HUES6 (cell line): ENCODE measurements at regions not wholly inside any gene's neighbourhood (a gene's known extent, or its start where the extent isn't known, plus 50 kb on each side); places are given as distances from the start of the nearest gene placed in this dataset.
"Not testable (repeated sequence)": the region's sequence is repeated elsewhere in the genome, so short reads cannot be mapped to it uniquely, and the experiment has no call there.

Experiments used
- H3K27ac ChIP-seq: 2 replicates; pipeline ENCODE4 v1.7.0; 2013; ENCODE audit warnings: low read depth, mild to moderate bottlenecking, low read length, inconsistent platforms
- H3K27me3 ChIP-seq: 2 replicates; pipeline ENCODE4 v1.6.1; 2013; ENCODE audit warnings: low read length; ENCODE audit not compliant: control insufficient read depth, insufficient read depth
- H3K36me3 ChIP-seq: 2 replicates; pipeline ENCODE4 v1.6.1; 2013; ENCODE audit warnings: low read length; ENCODE audit not compliant: control insufficient read depth, insufficient read depth
- H3K4me1 ChIP-seq: 2 replicates; pipeline ENCODE4 v1.6.1; 2013; ENCODE audit warnings: low read length; ENCODE audit not compliant: control insufficient read depth, insufficient read depth
- H3K4me3 ChIP-seq: 2 replicates; pipeline ENCODE4 v1.5.1; 2013; ENCODE audit warnings: low read depth, low read length
- H3K9ac ChIP-seq: one replicate; pipeline ENCODE4 v1.6.1; 2013; ENCODE audit warnings: mild to moderate bottlenecking, low read length
- H3K9me3 ChIP-seq: 2 replicates; pipeline ENCODE4 v1.6.1; 2013; ENCODE audit warnings: low read depth, low read length; ENCODE audit not compliant: control insufficient read depth, insufficient read depth

DNA sequence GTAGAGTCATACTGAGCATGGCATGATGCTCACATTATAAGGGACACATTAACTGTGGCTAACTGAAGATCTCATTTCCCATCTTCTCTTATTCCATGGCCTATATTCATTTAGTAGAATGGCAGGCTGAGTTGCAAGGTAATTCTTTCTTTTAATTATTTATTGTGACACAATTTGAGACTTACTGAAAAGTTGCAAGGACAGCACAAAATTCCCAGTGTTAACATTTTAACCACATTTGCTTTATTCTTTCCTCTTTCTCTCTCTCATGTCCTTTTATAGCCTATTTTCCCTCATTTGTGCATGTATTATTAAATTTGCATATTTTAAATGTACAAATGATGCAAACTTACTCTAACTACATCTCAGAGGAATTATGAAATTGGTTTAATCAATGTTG is 366.1 kb upstream of the RPS23 start:
- H3K36me3 ChIP-seq, result no peaks in the 10 kb centered on the region
- no peak overlapping the region for H3K27ac ChIP-seq

DNA sequence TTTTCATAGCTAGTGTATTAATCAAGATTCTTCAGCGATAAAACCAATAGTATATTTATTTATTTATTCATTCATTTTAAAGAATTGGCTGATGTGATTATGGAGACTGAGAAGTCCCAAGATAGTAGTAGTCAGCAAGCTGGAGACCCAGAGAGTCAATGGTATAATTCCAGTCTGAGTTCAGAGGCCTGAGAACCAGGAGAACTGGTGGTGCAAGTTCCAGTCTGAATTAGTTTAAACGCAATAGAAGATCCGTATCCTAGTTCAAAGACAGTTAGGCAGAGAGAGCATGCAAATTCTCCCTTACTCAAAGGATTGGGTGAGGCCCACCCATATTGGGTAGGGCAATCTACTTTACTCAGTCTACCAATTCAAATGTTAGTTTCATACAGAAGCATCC is 364.2 kb upstream of the RPS23 start:
- no peaks in the 10 kb centered on the region for H3K27me3 ChIP-seq
- H3K36me3 ChIP-seq, result no peaks in the 10 kb centered on the region

More for the DNA sequence above, 366.1 kb upstream of the RPS23 start:
- Histone ChIP-seq H3K4me1 (peaks cover 6% of the 10 kb centered on the region), H3K9me3 (no peaks in the 10 kb centered on the region), H3K27me3 (no peaks in the 10 kb centered on the region), H3K4me3 (no peak overlapping the region), H3K9ac (no peak overlapping the region)

DNA sequence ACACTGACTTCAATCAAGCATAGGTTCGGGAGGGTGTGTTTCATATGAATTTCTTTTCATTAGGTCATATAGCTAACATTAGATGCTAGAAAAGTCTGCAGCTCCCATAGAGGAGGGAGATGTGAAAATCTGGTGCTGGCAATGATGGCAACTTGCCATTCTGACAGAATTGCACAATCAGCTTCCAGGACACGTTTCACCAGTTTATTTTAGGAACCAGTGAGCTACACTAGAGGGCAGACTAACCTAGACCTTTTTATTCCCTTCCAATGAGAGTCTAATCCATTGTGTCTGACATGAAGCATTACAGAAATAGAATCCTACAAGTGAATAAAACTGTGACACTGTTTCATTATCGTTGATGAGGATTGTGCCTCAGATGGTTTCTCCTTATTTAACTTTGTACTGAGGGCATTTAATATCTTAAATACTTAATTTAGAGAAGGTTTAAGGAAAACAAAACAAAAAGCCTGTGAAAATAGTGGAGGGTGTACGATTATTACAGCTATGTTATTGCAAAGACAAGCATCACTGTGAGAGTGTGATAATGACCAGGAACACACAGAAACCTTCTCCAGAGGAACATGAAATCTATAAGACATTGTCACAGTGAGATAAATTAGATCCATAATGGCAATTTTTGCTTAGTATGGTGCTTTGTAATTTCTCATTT is 363.3 kb upstream of the RPS23 start:
- Histone ChIP-seq H3K4me1 (peaks cover 9% of the 10 kb centered on the region), H3K9ac (no peak overlapping the region)

More for the DNA sequence above, 364.2 kb upstream of the RPS23 start:
- H3K9me3 ChIP-seq, result no peaks in the 10 kb centered on the region
- no peak overlapping the region for H3K27ac ChIP-seq
- no peak overlapping the region for H3K9ac ChIP-seq
- H3K4me3 ChIP-seq, result no peak overlapping the region
- peaks cover 9% of the 10 kb centered on the region for H3K4me1 ChIP-seq

DNA sequence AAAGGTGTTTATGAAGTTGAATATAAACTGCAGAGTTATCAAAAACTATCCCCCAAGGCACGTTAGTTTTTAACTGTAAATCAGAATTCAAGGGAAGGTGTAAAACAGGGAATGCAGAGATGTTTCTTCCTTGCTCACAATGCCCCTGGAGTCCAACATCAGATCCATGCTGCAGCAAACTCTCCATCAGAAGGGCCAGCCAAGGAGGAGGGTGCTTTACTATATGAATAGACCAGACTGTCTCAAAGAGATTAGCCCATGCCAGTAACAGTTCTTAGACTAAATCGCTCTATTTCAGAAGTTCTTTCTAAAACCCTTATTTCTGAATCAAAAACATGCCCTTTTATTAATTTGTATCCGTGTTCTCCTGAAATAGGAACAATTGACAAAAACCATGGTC is 362.8 kb upstream of the RPS23 start:
- no peak overlapping the region for H3K4me3 ChIP-seq
- H3K27ac ChIP-seq, result no peak overlapping the region
- H3K4me1 ChIP-seq, result peaks cover 9% of the 10 kb centered on the region
- H3K27me3 ChIP-seq, result no peaks in the 10 kb centered on the region
- H3K36me3 ChIP-seq, result no peaks in the 10 kb centered on the region
- H3K9me3 ChIP-seq, result no peaks in the 10 kb centered on the region
- no peak overlapping the region for H3K9ac ChIP-seq

More for the DNA sequence above, 363.3 kb upstream of the RPS23 start:
- Histone ChIP-seq H3K9me3 (no peaks in the 10 kb centered on the region), H3K4me3 (no peak overlapping the region), H3K27ac (no peak overlapping the region), H3K36me3 (no peaks in the 10 kb centered on the region), H3K27me3 (no peaks in the 10 kb centered on the region)

GRCh38 chr5:82639393-82640144 is 361.4 kb upstream of the RPS23 start:
- H3K9ac ChIP-seq, result no peak overlapping the region
- H3K36me3 ChIP-seq, result no peaks in the 10 kb centered on the region
- no peak overlapping the region for H3K27ac ChIP-seq
- H3K4me1 ChIP-seq, result peaks cover 9% of the 10 kb centered on the region
- H3K9me3 ChIP-seq, result no peaks in the 10 kb centered on the region
- no peaks in the 10 kb centered on the region for H3K27me3 ChIP-seq
- H3K4me3 ChIP-seq, result no peak overlapping the region

DNA sequence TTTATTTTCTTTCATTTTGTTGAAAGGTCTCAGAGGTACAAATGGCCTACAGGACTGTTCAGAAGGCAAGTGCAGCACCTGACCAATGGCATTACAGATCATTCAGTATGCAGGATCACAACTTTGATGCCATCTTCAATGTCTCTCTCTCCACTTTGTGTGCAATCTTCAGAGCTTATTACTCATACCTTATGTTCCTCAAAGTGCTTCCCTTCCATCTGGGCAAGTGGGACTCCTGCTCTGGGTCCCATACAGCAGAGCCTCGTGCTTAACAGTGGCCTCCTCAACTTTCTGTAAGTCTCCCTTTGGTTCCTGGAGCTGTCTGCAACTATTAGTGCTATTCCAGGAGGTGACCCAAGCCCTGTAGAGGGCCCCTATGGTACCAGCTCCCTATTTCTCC is 358.4 kb upstream of the RPS23 start:
- H3K4me3 ChIP-seq, result no peak overlapping the region
- no peaks in the 10 kb centered on the region for H3K36me3 ChIP-seq
- no peak overlapping the region for H3K9ac ChIP-seq
- H3K27me3 ChIP-seq, result no peaks in the 10 kb centered on the region
- H3K9me3 ChIP-seq, result no peaks in the 10 kb centered on the region
- no peak overlapping the region for H3K27ac ChIP-seq
- H3K4me1 ChIP-seq, result peaks cover 9% of the 10 kb centered on the region

DNA sequence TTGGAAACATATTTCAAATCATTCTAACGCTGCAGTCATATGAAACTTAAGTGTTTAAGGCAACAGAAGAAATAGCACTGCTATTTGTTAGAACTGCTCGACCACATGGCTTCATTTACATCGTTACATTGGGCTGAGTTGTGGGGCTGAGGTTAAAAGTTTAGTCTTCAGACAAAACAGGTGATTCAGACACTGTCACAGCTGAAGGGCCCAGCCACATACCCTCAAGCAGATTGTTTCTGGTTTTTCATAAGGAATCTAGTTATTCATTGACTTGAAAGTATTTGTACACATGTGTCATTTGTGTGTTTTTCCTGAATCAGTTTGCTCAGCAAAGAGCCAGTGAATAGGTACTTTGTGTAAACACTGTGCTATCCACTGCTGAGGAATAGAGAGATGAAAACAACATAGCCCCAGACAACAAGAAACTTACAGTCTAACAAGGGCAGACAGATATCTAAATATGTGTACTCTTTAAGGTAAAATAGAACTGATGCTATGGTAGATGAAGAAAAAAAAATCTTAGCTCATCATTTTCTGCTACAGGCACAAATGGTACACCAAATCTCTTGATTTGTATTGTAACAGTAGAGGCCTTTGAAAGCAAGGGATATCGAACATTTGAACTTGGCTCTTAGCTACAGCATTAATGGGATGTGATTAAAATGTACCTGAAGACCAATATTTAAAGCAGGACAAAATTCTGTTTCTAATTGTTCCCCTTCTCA is 357.6 kb upstream of the RPS23 start:
- no peaks in the 10 kb centered on the region for H3K36me3 ChIP-seq
- H3K27ac ChIP-seq, result no peak overlapping the region
- no peak overlapping the region for H3K9ac ChIP-seq
- H3K9me3 ChIP-seq, result no peaks in the 10 kb centered on the region
- peaks cover 9% of the 10 kb centered on the region for H3K4me1 ChIP-seq
- no peaks in the 10 kb centered on the region for H3K27me3 ChIP-seq
- no peak overlapping the region for H3K4me3 ChIP-seq

DNA sequence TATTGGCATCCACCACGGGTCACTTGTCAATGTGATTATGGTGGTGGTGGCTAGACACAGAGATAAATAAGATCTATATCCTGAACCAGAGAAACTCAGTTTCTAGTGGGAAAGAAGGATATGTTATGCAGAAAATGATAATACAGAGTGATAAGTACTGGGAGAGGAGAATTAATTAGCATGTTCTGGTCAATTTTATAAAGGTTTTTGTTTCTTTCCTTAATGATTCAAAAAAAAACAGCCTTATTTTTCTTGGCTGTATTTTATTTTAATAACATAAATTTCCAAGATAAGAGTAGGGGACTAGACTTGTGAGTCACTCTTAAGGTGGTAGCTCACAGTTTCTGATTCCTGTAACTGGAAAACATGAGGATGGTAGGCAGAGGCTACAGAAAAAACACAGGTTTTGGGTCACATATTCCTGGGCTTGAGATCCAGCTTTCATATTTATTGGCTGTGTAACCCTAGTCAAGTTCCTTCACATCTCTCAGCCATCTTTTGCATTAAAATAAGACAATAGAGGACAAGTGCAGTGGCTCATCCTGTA is 350.3 kb upstream of the RPS23 start:
- Histone ChIP-seq H3K36me3 (no peaks in the 10 kb centered on the region), H3K4me3 (no peak overlapping the region), H3K9ac (no peak overlapping the region), H3K27ac (no peak overlapping the region), H3K9me3 (peaks cover 9% of the 10 kb centered on the region; the same call in 1 of the 2 replicates), H3K27me3 (no peaks in the 10 kb centered on the region), H3K4me1 (no peaks in the 10 kb centered on the region)

DNA sequence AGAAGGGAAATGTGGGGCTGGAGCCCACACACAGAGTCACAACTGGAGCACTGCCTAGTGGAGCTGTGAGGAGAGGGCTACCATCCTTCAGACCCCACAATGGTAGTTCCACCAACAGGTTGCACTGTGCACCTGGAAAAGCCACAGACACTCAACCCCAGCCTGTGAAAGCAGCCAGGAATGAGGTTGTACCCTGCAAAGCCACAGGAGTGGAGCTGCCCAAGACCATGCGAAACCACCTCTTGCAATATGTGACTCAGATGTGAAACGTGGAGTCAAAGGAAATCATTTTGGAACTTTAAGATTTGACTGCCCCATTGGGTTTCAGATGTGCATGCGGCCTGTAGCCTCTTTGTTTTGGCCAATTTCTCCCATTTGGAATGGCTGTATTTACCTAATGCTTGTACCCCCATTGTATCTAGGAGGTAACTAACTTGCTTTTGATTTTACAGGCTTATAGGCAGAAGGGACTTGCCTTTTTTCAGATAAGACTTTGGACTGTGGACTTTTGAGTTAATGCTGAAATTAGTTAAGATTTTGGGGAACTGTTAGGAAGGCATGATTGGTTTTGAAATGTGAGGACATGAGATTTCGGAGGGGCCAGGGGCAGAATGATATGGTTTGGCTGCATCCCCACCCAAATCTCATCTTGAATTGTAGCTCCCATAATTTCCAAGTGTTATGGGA is 348.9 kb upstream of the RPS23 start:
- not testable (repeated sequence) for H3K27ac ChIP-seq, H3K36me3 ChIP-seq, H3K4me1 ChIP-seq, H3K9me3 ChIP-seq, H3K27me3 ChIP-seq, H3K9ac ChIP-seq, H3K4me3 ChIP-seq

- not testable (repeated sequence) for H3K27ac ChIP-seq, H3K36me3 ChIP-seq, H3K4me3 ChIP-seq, H3K9ac ChIP-seq, H3K4me1 ChIP-seq, H3K27me3 ChIP-seq, H3K9me3 ChIP-seq
Measured at GRCh38 chr5:82626012-82626411, 347.9 kb upstream of the RPS23 start.
